22Rv1 (cell line): ENCODE measurements at regions not wholly inside any gene's neighbourhood (a gene's known extent, or its start where the extent isn't known, plus 50 kb on each side); places are given as distances from the start of the nearest gene placed in this dataset.

Experiments
- CTCF ChIP-seq: fragments of 450-650 bp; IDR thresholded peaks from 2 replicates; pipeline ENCODE4 v1.5.1; 2017; ENCODE audit warnings: mild to moderate bottlenecking
- ZFX ChIP-seq: fragments of 450-650 bp; IDR thresholded peaks from 2 replicates; pipeline ENCODE4 v1.6.1; 2017; ENCODE audit warnings: antibody characterized with exemption, borderline replicate concordance

DNA sequence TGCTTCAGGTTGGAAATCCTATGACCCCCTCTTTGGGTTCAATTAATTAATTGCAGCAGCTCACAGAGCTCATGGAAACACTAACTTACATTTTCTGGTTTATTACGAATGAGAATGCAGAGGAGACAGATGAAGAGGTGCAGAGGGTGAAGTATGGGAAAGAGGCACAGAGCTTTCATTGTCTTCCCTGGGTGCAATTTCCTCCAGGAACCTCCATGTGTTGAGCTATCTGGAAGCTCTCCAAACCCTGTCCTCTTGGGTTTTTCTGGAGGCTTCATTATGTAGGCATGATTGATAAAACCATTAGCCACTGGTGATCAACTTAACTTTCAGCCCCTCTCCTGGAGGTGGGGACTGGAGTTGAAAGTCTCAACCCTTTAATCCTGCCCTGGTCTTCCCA lies 133.0 kb upstream of the AUTS2 start:
- TF ChIP-seq CTCF (no peak), ZFX (no peak)
